NCI-H748 treated with DMSO at 0.1 percent for 48 hours (cell line): ENCODE measurements at regions not wholly inside any gene's neighbourhood (a gene's known extent, or its start where the extent isn't known, plus 50 kb on each side); places are given as distances from the start of the nearest gene placed in this dataset.

Experiments used
- DNase-seq: peaks from one replicate; lab custom pipeline; 2025; lab: John Stamatoyannopoulos, UW

- DNase-seq = no peak
These were observed 673.7 kb upstream of the TBX3 start for GRCh38 chr12:115357681-115358080.

GRCh38 chr12:115355301-115355700 lies 671.3 kb upstream of the TBX3 start:
- no peak for DNase-seq

GRCh38 chr12:115354007-115354890 lies 670.3 kb upstream of the TBX3 start:
- no peak for DNase-seq

GRCh38 chr12:115353467-115353866 lies 669.5 kb upstream of the TBX3 start:
- no peak for DNase-seq

GRCh38 chr12:115351514-115352077 lies 667.6 kb upstream of the TBX3 start:
- no peak for DNase-seq

GRCh38 chr12:115349711-115350110 lies 665.7 kb upstream of the TBX3 start:
- no peak for DNase-seq

GRCh38 chr12:115348301-115348700 lies 664.3 kb upstream of the TBX3 start:
- DNase-seq = no peak

GRCh38 chr12:115343601-115344000 lies 659.6 kb upstream of the TBX3 start:
- DNase-seq = no peak

- DNase-seq = no peak
These were observed 659.0 kb upstream of the TBX3 start for GRCh38 chr12:115343008-115343407.

- no peak for DNase-seq
These were observed 657.5 kb upstream of the TBX3 start for GRCh38 chr12:115341442-115341841.

GRCh38 chr12:115338566-115339294 lies 654.8 kb upstream of the TBX3 start:
- DNase-seq = no peak

GRCh38 chr12:115337693-115338543 lies 653.9 kb upstream of the TBX3 start:
- no peak for DNase-seq

- DNase-seq = no peak
These were observed 652.5 kb upstream of the TBX3 start for GRCh38 chr12:115336506-115336905.

- no peak for DNase-seq
These were observed 651.6 kb upstream of the TBX3 start for GRCh38 chr12:115335594-115335993.

- no peak for DNase-seq
These were observed 651.1 kb upstream of the TBX3 start for GRCh38 chr12:115335048-115335447.

GRCh38 chr12:115332945-115333344 lies 649.0 kb upstream of the TBX3 start:
- no peak for DNase-seq

- no peak for DNase-seq
These were observed 641.9 kb upstream of the TBX3 start for GRCh38 chr12:115325858-115326257.

- no peak for DNase-seq
These were observed 641.1 kb upstream of the TBX3 start for GRCh38 chr12:115324949-115325593.

- no peak for DNase-seq
These were observed 639.4 kb upstream of the TBX3 start for GRCh38 chr12:115323223-115323905.

GRCh38 chr12:115322275-115322674 lies 638.3 kb upstream of the TBX3 start:
- DNase-seq = no peak

- DNase-seq = no peak
These were observed 637.0 kb upstream of the TBX3 start for GRCh38 chr12:115320967-115321366.
